DND-41 (cell line): ENCODE measurements at regions not wholly inside any gene's neighbourhood (a gene's known extent, or its start where the extent isn't known, plus 50 kb on each side); places are given as distances from the start of the nearest gene placed in this dataset.

Experiments used
- EZH2 ChIP-seq: IDR thresholded peaks from 3 replicates; pipeline ENCODE4 v1.6.1; 2012; ENCODE audit warnings: borderline replicate concordance, low read depth, mild to moderate bottlenecking, moderate library complexity, low read length, inconsistent platforms; ENCODE audit not compliant: severe bottlenecking
- TF ChIP-seq, protein P1 (sequence below): IDR thresholded peaks from 2 replicates; pipeline ENCODE4 v1.5.1; 2012; ENCODE audit warnings: borderline replicate concordance, low read length, moderate library complexity, mild to moderate bottlenecking; ENCODE audit not compliant: poor library complexity, severe bottlenecking; ENCODE audit errors: extremely low read depth

DNA sequence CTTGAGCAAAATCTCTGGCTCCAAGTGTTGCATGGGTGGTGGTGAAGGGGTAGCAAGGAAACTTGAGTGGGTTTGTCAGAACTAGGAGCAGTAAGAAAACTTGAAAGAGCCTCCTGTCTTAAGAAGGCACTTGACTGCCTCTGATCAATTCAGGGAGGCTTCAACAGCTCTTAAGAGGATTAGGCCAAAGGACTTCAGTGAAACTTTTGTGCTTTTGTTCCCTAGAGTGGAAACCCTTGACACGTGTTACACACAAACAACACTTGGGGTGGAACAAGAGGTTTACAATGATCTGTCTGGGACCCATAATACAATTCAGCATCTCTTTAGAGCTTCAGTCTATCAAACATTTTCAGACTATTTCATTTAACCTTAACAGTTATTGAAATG lies 80.1 kb upstream of the ARMC2 start:
- TF ChIP-seq, protein P1, sequence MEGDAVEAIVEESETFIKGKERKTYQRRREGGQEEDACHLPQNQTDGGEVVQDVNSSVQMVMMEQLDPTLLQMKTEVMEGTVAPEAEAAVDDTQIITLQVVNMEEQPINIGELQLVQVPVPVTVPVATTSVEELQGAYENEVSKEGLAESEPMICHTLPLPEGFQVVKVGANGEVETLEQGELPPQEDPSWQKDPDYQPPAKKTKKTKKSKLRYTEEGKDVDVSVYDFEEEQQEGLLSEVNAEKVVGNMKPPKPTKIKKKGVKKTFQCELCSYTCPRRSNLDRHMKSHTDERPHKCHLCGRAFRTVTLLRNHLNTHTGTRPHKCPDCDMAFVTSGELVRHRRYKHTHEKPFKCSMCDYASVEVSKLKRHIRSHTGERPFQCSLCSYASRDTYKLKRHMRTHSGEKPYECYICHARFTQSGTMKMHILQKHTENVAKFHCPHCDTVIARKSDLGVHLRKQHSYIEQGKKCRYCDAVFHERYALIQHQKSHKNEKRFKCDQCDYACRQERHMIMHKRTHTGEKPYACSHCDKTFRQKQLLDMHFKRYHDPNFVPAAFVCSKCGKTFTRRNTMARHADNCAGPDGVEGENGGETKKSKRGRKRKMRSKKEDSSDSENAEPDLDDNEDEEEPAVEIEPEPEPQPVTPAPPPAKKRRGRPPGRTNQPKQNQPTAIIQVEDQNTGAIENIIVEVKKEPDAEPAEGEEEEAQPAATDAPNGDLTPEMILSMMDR, result no peak
- TF ChIP-seq EZH2, result no peak
